ENCODE measurements at regions not wholly inside any gene's neighbourhood (a gene's known extent, or its start where the extent isn't known, plus 50 kb on each side); places are given as distances from the start of the nearest gene placed in this dataset.

DNA sequence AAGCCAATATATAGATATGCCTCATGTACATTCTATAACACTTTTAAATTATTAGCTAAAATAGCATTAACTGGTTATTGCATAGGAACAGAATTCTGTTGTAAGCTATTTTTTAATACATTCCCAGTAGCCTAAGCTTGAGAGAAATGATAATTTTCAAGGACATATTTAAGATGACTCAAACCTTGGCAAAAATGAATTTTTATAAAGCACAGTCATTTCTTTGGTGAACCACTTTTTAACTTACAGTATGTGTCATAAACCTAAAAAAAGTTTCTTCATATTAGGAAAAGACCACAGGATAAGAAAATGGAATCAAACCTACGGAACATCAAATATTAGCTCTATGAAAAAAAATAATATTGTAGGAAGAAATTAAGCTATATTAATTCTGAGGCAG lies 986.3 kb downstream of the STIM2 start:
- H3K4me2 ChIP-seq = no peak overlapping the region
- no peak overlapping the region for H3K4me3 ChIP-seq (ENCODE audit: low read depth in 2 of 2, low read length in 1 of 2)
- no peaks in the 10 kb centered on the region for H3K27me3 ChIP-seq (ENCODE audit: insufficient read depth)
- no peaks in the 10 kb centered on the region for H3K36me3 ChIP-seq (replicated peaks in 1 of 2; ENCODE audit: control insufficient read depth in 1 of 2, insufficient read depth in 2 of 2, low read length in 1 of 2)
- ChIA-PET CTCF (interaction anchor here (0.6 to 0.7 kb wide), 2 partner anchors 9 to 52 kb away, joined by 3 read pairs; no protein-coding TSS in a partner anchor), POLR2A (no interaction called here)
- H3F3A ChIP-seq (replicated peaks; ENCODE audit: insufficient read depth) = no peaks in the 10 kb centered on the region
- DNase-seq = no peak
- no peak overlapping the region for H3K27ac ChIP-seq (ENCODE audit: low read depth in 2 of 2, low read length in 1 of 2)
- no peaks in the 10 kb centered on the region for H3K79me2 ChIP-seq (ENCODE audit: insufficient read depth)
- no peak overlapping the region for H2AFZ ChIP-seq (ENCODE audit: low read depth)
- WGBS (ENCODE audit: low lambda C conversion rate) = 5% methylated on average over 1 of the region's 1 CpG
- H4K20me1 ChIP-seq (ENCODE audit: insufficient read depth) = no peaks in the 10 kb centered on the region
- no peak overlapping the region for H3K9ac ChIP-seq
- TF ChIP-seq SIN3A (IDR thresholded peaks at IDR 0.05; ENCODE audit: borderline replicate concordance, low read depth, low read length) = no peak
- TF ChIP-seq, protein P1, sequence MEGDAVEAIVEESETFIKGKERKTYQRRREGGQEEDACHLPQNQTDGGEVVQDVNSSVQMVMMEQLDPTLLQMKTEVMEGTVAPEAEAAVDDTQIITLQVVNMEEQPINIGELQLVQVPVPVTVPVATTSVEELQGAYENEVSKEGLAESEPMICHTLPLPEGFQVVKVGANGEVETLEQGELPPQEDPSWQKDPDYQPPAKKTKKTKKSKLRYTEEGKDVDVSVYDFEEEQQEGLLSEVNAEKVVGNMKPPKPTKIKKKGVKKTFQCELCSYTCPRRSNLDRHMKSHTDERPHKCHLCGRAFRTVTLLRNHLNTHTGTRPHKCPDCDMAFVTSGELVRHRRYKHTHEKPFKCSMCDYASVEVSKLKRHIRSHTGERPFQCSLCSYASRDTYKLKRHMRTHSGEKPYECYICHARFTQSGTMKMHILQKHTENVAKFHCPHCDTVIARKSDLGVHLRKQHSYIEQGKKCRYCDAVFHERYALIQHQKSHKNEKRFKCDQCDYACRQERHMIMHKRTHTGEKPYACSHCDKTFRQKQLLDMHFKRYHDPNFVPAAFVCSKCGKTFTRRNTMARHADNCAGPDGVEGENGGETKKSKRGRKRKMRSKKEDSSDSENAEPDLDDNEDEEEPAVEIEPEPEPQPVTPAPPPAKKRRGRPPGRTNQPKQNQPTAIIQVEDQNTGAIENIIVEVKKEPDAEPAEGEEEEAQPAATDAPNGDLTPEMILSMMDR (IDR thresholded peaks at IDR 0.05) = no peak
- no peaks in the 10 kb centered on the region; a peak in 1 of 4 replicates for H3K4me1 ChIP-seq (ENCODE audit: control insufficient read depth in 1 of 2, insufficient read depth in 2 of 2, low read depth in 1 of 2, low read length in 1 of 2)
- H3K9me3 ChIP-seq = no peaks in the 10 kb centered on the region; the same call in 1 of the 2 replicates
- no peaks in the 10 kb centered on the region for H3K9me2 ChIP-seq

DNA sequence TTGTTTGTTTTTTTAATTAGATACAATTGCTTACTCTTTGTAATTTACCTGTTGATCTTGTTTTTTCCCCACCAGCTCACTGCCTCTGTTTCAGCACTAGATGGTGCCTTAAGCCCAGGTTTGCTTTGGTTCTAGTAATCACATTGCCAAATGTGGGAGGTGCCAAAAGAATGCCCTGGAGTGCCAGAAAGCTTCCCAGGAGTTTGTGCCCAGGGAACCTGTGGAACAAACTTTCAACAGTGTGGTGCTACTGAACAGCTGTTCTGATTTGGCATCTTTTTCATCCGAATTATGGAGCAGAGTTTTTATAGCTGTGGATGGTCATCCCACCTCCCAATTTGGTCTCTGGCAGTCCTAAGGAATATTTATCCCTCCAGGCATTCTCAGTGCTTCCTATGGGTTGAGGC lies 1000.7 kb downstream of the STIM2 start:
- POLR2A ChIA-PET = no interaction called here

DNA sequence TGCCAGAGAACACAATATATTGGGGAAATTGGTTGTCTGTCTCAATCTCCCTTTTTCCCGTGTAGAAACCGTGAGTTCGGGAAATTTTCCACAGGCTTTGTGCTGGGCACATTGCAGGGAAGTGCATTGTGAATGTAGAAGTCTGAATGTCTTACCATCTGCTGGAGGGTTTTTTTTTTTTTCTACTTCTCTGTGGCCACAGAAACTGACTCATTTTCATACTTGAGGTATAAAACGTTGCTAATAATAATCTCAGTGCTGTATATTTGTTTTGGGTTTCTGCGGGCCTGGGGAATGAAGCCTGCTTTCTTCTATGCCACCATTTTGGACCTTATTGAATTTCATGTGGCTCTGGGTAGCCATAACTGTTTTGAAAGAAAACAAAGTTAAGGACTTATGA lies 1001.2 kb downstream of the STIM2 start:
- H3K4me2 ChIP-seq = no peak overlapping the region
- CTCF ChIA-PET = no interaction called here
- POLR2A ChIA-PET = no interaction called here
- no peaks in the 10 kb centered on the region; the same call in 1 of the 2 replicates for H3K27me3 ChIP-seq (ENCODE audit: insufficient read depth)
- H3K79me2 ChIP-seq (ENCODE audit: insufficient read depth) = no peaks in the 10 kb centered on the region
- H2AFZ ChIP-seq (ENCODE audit: low read depth) = no peak overlapping the region
- no peaks in the 10 kb centered on the region for H4K20me1 ChIP-seq (ENCODE audit: insufficient read depth)
- H3K4me3 ChIP-seq (ENCODE audit: low read depth in 2 of 2, low read length in 1 of 2) = no peak overlapping the region
- no peak overlapping the region for H3K27ac ChIP-seq (ENCODE audit: low read depth in 2 of 2, low read length in 1 of 2)
- H3K36me3 ChIP-seq (replicated peaks in 1 of 2; ENCODE audit: control insufficient read depth in 1 of 2, insufficient read depth in 2 of 2, low read length in 1 of 2) = no peaks in the 10 kb centered on the region
- H3K9me2 ChIP-seq = no peaks in the 10 kb centered on the region; the same call in 1 of the 2 replicates
- no peaks in the 10 kb centered on the region for H3F3A ChIP-seq (replicated peaks; ENCODE audit: insufficient read depth)
- H3K4me1 ChIP-seq (ENCODE audit: control insufficient read depth in 1 of 2, insufficient read depth in 2 of 2, low read depth in 1 of 2, low read length in 1 of 2) = no peaks in the 10 kb centered on the region
- no peak overlapping the region for H3K9ac ChIP-seq
- no peaks in the 10 kb centered on the region for H3K9me3 ChIP-seq
- 6% methylated on average over 5 of the region's 5 CpGs for WGBS (ENCODE audit: low lambda C conversion rate)
- no peak for DNase-seq
- TF ChIP-seq, protein P2, sequence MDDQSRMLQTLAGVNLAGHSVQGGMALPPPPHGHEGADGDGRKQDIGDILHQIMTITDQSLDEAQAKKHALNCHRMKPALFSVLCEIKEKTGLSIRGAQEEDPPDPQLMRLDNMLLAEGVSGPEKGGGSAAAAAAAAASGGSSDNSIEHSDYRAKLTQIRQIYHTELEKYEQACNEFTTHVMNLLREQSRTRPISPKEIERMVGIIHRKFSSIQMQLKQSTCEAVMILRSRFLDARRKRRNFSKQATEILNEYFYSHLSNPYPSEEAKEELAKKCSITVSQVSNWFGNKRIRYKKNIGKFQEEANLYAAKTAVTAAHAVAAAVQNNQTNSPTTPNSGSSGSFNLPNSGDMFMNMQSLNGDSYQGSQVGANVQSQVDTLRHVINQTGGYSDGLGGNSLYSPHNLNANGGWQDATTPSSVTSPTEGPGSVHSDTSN (IDR thresholded peaks at IDR 0.05) = no peak
- TF ChIP-seq MEF2A (IDR thresholded peaks at IDR 0.05; ENCODE audit: borderline replicate concordance, low read depth) (no peak), RCOR1 (IDR thresholded peaks at IDR 0.05; ENCODE audit: low read length) (no peak), RAD21 (IDR thresholded peaks at IDR 0.05; ENCODE audit: low read length) (no peak), EP300 (IDR thresholded peaks at IDR 0.05; ENCODE audit: borderline replicate concordance in 1 of 2, low read depth in 1 of 2, low read length in 1 of 2) (no peak), GABPA (IDR thresholded peaks at IDR 0.05; ENCODE audit: low read depth) (no peak), NFIC (IDR thresholded peaks at IDR 0.05; ENCODE audit: borderline replicate concordance) (no peak)
- TF ChIP-seq, protein P3, sequence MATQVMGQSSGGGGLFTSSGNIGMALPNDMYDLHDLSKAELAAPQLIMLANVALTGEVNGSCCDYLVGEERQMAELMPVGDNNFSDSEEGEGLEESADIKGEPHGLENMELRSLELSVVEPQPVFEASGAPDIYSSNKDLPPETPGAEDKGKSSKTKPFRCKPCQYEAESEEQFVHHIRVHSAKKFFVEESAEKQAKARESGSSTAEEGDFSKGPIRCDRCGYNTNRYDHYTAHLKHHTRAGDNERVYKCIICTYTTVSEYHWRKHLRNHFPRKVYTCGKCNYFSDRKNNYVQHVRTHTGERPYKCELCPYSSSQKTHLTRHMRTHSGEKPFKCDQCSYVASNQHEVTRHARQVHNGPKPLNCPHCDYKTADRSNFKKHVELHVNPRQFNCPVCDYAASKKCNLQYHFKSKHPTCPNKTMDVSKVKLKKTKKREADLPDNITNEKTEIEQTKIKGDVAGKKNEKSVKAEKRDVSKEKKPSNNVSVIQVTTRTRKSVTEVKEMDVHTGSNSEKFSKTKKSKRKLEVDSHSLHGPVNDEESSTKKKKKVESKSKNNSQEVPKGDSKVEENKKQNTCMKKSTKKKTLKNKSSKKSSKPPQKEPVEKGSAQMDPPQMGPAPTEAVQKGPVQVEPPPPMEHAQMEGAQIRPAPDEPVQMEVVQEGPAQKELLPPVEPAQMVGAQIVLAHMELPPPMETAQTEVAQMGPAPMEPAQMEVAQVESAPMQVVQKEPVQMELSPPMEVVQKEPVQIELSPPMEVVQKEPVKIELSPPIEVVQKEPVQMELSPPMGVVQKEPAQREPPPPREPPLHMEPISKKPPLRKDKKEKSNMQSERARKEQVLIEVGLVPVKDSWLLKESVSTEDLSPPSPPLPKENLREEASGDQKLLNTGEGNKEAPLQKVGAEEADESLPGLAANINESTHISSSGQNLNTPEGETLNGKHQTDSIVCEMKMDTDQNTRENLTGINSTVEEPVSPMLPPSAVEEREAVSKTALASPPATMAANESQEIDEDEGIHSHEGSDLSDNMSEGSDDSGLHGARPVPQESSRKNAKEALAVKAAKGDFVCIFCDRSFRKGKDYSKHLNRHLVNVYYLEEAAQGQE (IDR thresholded peaks at IDR 0.05; ENCODE audit: low read depth, low read length) = no peak

More for the DNA sequence above, 1000.7 kb downstream of the STIM2 start:
- WGBS (ENCODE audit: low lambda C conversion rate) = 0% methylated on average over 1 of the region's 1 CpG
- Histone ChIP-seq H3F3A (replicated peaks; ENCODE audit: insufficient read depth) (no peaks in the 10 kb centered on the region), H3K9ac (no peak overlapping the region), H3K4me2 (no peak overlapping the region), H3K36me3 (replicated peaks in 1 of 2; ENCODE audit: control insufficient read depth in 1 of 2, insufficient read depth in 2 of 2, low read length in 1 of 2) (no peaks in the 10 kb centered on the region), H3K9me2 (no peaks in the 10 kb centered on the region; the same call in 1 of the 2 replicates), H3K27me3 (ENCODE audit: insufficient read depth) (no peaks in the 10 kb centered on the region; the same call in 1 of the 2 replicates), H3K9me3 (no peaks in the 10 kb centered on the region), H3K27ac (ENCODE audit: low read depth in 2 of 2, low read length in 1 of 2) (no peak overlapping the region), H2AFZ (ENCODE audit: low read depth) (no peak overlapping the region), H4K20me1 (ENCODE audit: insufficient read depth) (no peaks in the 10 kb centered on the region), H3K79me2 (ENCODE audit: insufficient read depth) (no peaks in the 10 kb centered on the region), H3K4me3 (ENCODE audit: low read depth in 2 of 2, low read length in 1 of 2) (no peak overlapping the region), H3K4me1 (ENCODE audit: control insufficient read depth in 1 of 2, insufficient read depth in 2 of 2, low read depth in 1 of 2, low read length in 1 of 2) (no peaks in the 10 kb centered on the region)
- TF ChIP-seq GATA2 (CRISPR knock-in tag; IDR thresholded peaks at IDR 0.05) (no peak), SMC3 (IDR thresholded peaks at IDR 0.05; ENCODE audit: low read depth, low read length) (peak; percentile 23), RAD21 (IDR thresholded peaks at IDR 0.05; ENCODE audit: low read length) (peak; percentile 59)
- TF ChIP-seq, protein P1 (IDR thresholded peaks at IDR 0.05) = peak; percentile 60
- CTCF ChIA-PET = no interaction called here
- peak; percentile 0 for DNase-seq

Data from SK-N-SH (cell line).